ENCODE measurements at regions not wholly inside any gene's neighbourhood (a gene's known extent, or its start where the extent isn't known, plus 50 kb on each side); places are given as distances from the start of the nearest gene placed in this dataset.

- TF ChIP-seq CTCF (IDR thresholded peaks at IDR 0.05) (no peak), POLR2A (IDR thresholded peaks at IDR 0.05) (no peak), EP300 (IDR thresholded peaks at IDR 0.05) (no peak), POLR2AphosphoS5 (IDR thresholded peaks at IDR 0.05) (no peak)
Observed at GRCh38 chr7:27345164-27345887, 102.7 kb downstream of the EVX1 start.

Measured in upper lobe of left lung (tissue), 4 donors.